EH (cell line): ENCODE measurements at regions not wholly inside any gene's neighbourhood (a gene's known extent, or its start where the extent isn't known, plus 50 kb on each side); places are given as distances from the start of the nearest gene placed in this dataset.
A peak's percentile ranks its signal among the peaks of the same experiment; 100 is the strongest.

Experiments used
- DNase-seq: peaks from one replicate; pipeline ENCODE4 v3.0.0-alpha.2; 2015; ENCODE audit warnings: low read depth

DNA sequence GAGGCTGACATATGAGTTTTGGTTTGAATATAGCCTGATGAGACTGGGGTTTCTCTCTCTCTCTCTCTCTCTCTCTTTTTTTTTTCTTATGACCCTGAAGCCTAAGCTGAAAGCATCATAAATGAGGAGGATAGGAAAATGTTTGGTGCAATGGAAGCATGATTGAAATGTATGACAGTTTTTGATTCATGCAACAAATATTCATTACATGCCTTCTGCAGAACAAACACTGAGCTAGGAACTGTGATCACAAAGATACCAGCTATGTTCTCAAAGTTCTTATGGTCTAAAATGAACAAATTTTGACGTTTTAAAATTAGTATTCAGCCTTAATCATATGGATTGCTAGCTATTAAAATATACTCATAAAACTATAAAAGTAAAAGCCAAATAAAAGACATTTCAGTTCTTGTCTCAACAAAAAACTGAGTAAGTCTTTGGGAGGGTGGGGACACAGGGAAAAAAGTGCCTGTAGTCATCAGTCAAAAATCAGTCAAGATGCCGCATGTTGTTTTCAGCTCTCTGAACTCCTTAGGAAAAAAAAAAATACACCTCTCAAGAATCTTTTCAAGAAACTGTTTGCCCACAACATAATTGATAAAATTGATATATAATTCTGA is 57.2 kb downstream of the NKX6-1 start:
- DNase-seq: no peak

- no peak for DNase-seq
Observed at GRCh38 chr4:84439996-84440395, 59.1 kb downstream of the NKX6-1 start.

DNA sequence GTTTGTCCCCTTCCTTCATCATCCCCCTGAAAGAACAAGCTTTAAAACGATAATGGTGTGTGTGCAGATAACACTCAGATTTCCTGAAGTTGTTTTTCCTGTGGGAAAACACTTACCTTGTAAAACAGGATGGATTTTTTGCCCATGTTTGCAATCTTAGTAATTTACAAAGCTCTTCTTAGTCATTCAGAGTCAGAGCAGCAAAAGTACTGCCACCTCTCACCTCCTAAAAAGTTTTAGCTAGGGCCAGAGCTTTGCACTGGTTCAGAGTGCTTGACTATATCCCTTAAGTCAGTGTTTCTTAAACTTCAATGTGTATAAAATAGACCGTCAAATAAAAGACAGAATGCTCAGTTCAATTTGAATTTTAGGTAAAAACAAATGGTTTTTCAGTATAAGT is 62.3 kb downstream of the NKX6-1 start:
- no peak for DNase-seq

GRCh38 chr4:84434344-84434743 is 64.7 kb downstream of the NKX6-1 start:
- DNase-seq: no peak

- no peak for DNase-seq
Observed at GRCh38 chr4:84433633-84434222, 65.4 kb downstream of the NKX6-1 start.

GRCh38 chr4:84432713-84433112 is 66.4 kb downstream of the NKX6-1 start:
- DNase-seq: no peak

DNA sequence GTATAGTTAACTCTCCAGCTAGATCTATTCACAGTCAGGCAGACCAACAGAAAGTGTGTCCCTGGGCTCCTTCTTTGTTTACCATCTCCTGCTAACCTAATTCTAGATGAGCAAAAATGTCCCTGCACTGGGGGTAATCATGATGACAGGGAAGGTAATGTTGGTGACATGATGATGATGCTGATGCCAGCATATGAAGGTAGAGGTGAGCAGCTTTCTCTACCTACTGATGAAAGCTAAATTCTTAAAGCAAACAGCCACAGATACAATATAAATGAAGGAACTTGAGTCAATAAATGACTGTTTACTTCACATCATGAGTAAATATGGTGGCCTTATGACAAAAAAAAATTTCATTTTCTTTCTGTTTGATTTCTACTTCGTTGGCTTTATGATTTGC is 78.5 kb downstream of the NKX6-1 start:
- DNase-seq: no peak

DNA sequence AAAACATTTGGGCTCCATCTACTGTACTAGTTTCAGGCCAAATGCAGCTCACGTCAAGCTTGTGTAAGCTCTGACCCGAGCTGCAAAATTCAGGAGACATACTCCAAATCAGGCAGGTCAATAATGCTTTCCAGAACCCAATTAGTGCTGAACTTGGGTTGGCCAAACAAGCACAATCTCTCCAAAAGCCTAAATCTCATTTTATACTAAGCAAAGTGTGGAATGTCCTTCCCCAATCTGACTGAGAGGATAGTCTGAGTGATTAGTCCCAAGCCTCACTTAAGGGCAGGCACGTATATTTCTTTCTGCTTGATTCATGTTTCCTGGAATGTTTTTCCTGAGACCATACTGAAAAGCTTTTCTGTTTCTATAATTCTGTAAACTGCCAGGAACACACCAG is 79.9 kb downstream of the NKX6-1 start:
- no peak for DNase-seq

- no peak for DNase-seq
Observed at GRCh38 chr4:84417997-84418709, 80.9 kb downstream of the NKX6-1 start.

GRCh38 chr4:84413976-84414375 is 85.1 kb downstream of the NKX6-1 start:
- no peak for DNase-seq

DNA sequence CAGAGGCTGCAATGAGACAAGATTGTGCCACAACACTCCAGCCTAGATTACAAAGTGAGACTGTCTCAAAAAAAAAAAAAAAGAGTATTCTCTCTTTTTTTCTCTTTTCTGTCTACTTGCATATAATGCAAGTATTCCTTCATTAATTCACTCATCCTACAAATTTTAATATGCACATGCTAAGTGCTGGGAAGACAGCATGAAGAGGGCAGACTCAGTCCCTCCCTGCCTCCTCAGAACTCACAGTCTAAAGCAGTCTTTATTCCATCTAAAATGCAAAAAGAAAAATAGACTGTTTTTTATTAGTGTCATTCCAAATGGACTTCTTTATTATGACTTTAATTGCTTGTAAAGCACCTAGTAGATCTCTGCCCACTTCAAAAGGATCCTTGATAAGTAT is 85.6 kb downstream of the NKX6-1 start:
- no peak for DNase-seq

DNA sequence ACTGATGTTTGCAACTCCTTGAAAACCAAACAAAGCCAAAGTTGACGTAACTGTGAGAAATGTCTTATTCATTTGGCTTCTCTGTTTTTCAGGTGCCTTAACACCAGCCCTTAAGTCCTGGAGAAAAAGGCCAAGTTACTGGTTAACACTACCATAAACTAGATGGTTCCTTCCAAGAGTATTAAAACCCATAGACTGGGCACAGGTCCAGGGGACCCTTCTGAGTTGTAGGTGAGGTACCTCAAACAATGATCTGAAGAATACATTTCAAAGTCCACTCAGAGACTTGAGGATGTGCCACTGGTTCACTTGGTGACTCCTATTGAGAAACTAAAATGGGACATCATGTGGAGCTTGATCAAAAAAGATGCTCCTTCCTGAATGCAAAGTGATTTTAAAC is 87.0 kb downstream of the NKX6-1 start:
- no peak for DNase-seq

DNA sequence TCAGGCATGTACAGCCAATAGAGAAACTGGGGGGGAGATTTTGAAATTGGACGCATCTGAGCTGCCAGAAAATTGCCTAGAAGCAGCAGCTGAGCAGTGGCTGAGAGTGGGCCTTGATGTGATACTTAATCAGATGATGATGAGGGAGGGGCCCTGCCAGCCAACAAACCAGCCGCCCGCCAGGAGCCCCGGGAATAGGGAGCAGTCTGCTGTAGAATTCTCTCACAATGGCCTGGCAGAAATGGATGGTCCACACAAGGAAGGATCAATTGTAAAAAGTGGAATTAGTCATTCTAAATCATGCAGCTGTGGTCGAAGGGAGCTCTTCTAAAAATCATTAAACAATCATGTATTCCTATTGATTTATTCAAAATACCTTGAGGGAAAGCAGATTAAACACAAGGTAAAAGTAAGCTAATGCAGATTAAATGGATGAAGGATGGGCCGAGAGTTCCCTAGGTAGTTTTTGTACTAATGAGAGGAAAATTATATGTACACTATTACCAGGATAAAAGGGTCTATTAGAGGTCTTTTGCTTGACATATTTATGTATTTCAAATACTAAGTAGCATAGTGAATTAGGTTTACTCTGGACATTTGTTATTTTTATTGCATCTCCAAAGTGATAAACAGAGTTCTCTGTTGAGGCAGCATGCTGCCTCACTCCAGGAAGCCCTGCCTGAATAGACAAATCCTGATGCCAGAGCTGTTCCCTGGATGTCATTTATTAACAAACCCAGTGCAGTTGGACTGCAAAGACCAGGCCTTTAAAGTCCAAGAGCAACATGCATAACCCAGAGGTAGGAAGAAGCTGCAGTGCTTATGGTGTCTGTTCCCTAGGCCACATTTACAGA is 91.3 kb downstream of the NKX6-1 start:
- no peak for DNase-seq

DNA sequence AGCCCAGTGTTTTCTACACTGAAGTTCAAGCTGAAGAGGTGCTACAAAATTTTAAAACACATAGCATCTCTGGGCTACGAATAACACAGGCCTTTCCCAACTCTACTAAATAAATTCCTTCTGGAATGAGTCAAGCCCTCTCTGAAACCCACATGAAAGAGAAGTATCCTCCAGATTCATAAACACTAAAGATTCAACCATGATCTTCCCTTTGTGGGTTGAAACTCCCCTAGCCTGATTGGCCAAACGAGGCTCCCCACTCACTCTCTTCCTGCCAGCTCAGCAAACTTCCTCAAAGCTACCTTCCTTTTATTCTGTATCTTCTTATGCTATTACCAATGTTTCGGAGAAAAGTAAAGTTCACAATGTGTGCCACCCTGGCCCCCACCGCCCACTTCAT is 95.4 kb downstream of the NKX6-1 start:
- DNase-seq: peak; percentile 1

GRCh38 chr4:84401701-84402306 is 97.3 kb downstream of the NKX6-1 start:
- no peak for DNase-seq

DNA sequence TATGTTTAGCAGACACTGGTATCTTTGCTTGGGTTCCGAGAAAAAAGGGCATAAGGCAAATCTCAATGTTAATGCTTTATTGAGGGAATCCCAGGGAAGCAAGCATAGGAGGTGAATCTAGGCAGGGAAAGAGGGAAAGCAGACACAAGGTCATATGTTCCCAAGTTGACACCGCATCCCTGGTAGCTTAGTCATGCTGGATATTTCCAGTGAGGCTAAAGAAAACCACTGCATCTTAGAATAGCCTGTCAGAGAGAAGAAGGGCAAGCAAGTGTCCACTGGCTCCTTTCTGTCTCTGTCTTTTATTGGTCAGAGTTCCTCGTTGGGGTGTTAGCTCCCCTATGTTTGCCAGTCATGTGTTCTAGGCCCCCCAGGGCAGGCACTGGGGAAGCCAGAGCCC is 104.7 kb downstream of the NKX6-1 start:
- no peak for DNase-seq

DNA sequence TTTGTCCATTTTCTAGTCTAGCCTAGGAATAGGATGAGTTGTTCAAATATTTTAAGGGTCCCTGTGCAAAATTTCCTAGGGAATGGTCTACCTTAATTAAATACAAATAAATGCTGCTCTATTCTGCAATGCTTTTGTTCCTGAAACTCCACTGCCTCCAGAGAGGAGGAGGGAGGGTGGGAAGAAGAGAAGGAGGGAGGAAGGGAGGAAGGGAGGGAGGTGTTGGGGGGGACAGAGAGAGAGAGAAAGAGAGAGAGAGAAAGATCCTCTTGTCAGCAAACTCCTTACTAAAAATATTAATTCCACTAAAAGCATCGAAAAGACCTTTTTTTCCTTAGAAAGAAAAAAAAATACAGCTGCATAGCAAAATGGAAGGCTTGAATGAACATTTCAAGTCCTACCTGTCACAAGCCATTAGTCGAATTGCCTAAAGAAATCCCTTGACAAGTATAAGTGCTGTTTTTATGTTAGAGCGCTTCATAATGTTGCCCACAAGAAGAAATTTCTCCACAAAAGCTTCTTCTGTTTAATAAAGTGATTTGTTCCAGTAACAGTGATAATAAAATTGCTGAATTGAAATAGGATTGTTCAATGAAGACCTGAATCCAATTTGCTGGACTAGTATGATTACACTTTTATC is 106.0 kb downstream of the NKX6-1 start:
- no peak for DNase-seq

DNA sequence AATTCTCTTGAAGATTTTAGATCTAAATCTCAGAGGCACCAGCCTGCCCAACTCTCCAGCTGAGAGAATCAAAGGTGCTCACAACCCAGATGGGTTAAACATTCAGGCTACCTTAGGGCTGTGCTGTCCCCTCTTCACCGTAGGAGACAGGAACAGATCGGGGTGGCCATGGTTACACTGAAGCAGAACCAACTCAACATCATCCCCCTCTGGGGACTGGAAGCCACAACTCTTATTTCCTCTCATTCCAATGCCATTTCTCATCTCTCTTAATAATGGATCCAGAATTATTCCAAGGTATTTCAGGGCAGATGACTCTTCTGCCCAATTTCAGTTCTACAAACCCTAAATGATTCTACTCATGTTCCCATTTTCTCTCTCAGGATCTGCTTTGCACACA is 109.7 kb downstream of the NKX6-1 start:
- DNase-seq: peak; percentile 3

DNA sequence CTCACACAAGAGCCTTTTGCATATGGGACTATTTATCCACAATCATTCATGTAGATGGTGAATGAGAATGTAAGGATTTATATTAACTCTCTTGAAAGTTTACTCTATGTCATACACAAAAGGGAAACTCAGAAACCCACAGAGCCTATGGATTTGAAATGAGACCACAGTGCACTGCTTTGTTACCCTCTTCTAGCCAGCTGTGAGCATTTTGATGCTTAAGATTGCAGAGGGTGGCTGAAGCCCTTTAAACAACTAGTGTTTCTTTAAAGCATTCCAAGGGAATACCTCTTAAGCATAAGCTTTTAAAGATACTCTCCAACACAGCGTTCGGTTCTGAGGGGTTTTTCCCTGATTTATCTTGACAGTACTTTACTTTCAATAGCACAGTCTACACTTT is 113.9 kb downstream of the NKX6-1 start:
- DNase-seq: no peak

- DNase-seq: no peak
Observed at GRCh38 chr4:84384801-84385200, 114.3 kb downstream of the NKX6-1 start.

DNA sequence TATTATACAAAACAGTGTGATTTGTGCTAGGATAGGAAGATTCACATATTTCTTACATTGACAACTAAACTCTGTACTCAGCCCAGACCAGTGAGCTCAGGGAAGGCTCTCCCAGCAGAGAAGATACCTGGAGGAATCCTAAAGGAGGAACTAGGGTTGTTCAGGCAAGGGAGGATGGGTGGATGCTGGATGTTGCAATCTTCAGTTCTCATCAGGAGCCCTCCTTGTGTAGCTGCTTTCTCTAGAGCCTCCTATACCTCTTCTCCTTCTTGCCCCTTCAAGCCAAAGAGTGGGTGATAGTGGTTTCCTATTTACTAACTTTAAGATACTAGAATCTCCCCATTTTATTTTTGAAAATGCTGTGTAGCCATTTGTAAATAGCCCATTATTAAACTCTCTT is 117.3 kb downstream of the NKX6-1 start:
- no peak for DNase-seq
